ENCODE measurements at regions not wholly inside any gene's neighbourhood (a gene's known extent, or its start where the extent isn't known, plus 50 kb on each side); places are given as distances from the start of the nearest gene placed in this dataset.

DNA sequence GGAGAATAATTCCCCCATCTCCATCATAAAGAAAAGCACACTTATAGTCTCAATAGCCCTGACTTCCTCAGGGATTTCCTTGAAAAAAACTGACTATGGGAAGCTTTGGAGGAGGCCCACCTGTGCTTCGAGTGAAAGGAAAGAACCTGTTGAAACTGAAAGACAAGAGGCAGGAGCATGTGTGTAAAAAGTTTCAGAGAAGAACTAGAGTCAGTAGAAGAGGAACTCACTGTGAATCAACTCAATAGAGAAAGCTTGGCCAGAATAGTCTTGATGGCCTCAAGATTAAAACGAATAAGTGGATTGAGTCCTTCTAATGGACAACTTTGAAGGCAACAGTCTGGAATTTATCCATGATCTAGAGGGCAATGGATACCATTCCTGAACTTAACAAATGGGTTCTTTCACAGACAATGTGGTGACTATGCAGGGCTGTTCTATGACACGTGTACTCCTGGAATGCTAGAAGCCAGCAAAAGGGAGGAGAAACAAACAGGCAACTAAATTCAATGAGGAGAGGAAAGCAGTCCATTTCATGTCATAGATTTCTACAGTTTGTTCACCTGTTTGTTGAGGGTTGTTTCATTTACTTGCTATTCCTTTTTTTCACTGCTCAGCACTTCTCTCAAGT lies 442.3 kb downstream of the GRB14 start:
- H3K27ac ChIP-seq = no peak overlapping the region
- TF ChIP-seq, protein P1, sequence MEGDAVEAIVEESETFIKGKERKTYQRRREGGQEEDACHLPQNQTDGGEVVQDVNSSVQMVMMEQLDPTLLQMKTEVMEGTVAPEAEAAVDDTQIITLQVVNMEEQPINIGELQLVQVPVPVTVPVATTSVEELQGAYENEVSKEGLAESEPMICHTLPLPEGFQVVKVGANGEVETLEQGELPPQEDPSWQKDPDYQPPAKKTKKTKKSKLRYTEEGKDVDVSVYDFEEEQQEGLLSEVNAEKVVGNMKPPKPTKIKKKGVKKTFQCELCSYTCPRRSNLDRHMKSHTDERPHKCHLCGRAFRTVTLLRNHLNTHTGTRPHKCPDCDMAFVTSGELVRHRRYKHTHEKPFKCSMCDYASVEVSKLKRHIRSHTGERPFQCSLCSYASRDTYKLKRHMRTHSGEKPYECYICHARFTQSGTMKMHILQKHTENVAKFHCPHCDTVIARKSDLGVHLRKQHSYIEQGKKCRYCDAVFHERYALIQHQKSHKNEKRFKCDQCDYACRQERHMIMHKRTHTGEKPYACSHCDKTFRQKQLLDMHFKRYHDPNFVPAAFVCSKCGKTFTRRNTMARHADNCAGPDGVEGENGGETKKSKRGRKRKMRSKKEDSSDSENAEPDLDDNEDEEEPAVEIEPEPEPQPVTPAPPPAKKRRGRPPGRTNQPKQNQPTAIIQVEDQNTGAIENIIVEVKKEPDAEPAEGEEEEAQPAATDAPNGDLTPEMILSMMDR (IDR thresholded peaks at IDR 0.05) = no peak
- no peaks in the 10 kb centered on the region for H3K36me3 ChIP-seq
- no peaks in the 10 kb centered on the region for H3K4me1 ChIP-seq
- no peaks in the 10 kb centered on the region for H3K27me3 ChIP-seq
- H3K4me3 ChIP-seq = no peak overlapping the region
- peaks cover 0 to 13% of the 10 kb centered on the region in 2 donors for H3K9me3 ChIP-seq
- no peak for DNase-seq (ENCODE audit: low spot score)

DNA sequence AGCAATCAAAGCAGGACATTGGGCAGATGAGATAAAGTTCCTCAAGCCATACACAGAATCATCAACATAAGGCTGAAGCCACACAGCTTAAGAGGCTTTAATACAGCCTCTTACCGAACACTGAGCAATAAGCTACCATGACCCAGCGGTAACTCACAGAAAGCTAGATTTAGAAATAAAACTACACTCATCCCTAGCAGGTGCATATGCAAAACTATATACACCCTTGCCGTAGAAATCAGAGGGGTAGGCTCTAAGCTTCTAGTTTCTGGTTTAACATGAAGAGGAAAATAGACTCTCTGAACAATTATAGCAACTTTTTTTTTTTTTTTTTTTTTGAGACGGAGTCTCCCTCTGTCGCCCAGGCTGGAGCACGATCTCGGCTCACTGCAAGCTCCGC lies 428.8 kb upstream of the FIGN start:
- TF ChIP-seq, protein P1 (IDR thresholded peaks at IDR 0.05) = no peak
- no peak for DNase-seq (ENCODE audit: low spot score)
- Histone ChIP-seq H3K27me3 (no peaks in the 10 kb centered on the region), H3K4me3 (no peak overlapping the region), H3K4me1 (no peaks in the 10 kb centered on the region), H3K9me3 (peaks cover 0 to 5% of the 10 kb centered on the region in 2 donors), H3K27ac (no peak overlapping the region), H3K36me3 (no peaks in the 10 kb centered on the region)

DNA sequence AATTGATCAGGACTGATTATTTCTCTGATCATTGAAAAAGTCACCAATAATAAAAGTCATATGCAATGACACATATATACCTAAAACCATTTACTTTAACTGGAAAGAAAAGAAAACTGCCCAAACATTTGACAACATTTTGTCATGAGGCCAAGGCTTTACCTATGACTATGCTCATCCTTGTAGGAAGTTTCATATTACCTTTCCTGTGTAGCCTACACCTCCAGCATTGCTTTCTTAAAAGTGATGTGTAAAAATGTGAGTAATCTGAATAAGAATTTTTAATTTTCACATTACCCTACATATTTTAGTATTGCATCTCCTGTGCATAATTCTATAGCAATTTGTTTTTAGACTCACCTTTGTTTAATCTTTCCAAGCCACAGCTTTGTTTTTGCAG lies 419.8 kb upstream of the FIGN start:
- no peaks in the 10 kb centered on the region for H3K36me3 ChIP-seq
- H3K4me1 ChIP-seq = no peaks in the 10 kb centered on the region
- no peak for DNase-seq (ENCODE audit: low spot score)
- no peak overlapping the region for H3K4me3 ChIP-seq
- peaks cover 0 to 12% of the 10 kb centered on the region in 2 donors for H3K9me3 ChIP-seq
- no peak overlapping the region for H3K27ac ChIP-seq
- TF ChIP-seq, protein P1 (IDR thresholded peaks at IDR 0.05) = no peak
- no peaks in the 10 kb centered on the region for H3K27me3 ChIP-seq

DNA sequence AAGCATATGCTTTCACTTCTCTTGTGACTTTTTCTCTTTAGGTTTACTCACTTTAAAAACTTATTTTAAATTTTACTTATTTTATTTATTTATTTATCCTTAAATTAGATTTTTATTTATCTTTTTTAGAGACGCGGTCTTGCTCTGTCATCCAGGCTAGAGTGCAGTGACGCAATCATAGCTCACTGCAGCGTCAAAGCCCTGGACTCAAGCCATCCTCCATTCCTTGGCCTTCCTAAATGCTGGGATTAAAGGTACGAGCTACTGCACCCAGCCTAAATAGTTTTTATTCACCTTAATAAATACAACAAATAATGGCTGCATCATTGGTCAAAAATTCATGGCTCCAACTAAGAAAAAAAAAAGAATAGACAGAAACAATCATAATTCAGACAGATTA lies 415.7 kb upstream of the FIGN start:
- TF ChIP-seq, protein P1 (IDR thresholded peaks at IDR 0.05) = no peak
- Histone ChIP-seq H3K36me3 (no peaks in the 10 kb centered on the region), H3K27ac (no peak overlapping the region), H3K9me3 (no peaks in the 10 kb centered on the region), H3K4me1 (no peaks in the 10 kb centered on the region), H3K4me3 (no peak overlapping the region), H3K27me3 (no peaks in the 10 kb centered on the region)
- peak; percentile 68 for DNase-seq (ENCODE audit: low spot score)

DNA sequence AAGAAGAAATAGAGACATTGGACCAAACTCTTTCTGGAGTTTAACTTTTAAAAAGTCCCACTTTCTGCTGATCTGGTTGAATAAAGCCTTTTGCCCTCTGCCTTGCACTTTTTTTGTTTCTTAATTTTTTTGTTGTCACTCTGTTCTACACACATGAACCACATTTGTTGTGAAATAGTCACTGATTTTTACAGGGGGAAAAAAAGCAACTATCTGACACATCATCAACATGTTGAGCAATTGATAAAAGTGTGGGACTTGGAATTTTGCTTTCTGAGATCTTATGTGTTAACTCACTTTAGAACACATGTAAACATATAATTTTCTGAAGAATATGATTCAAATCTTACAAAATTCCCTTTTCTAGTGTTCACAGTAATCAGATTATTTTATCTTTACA lies 414.8 kb upstream of the FIGN start:
- Histone ChIP-seq H3K27me3 (no peaks in the 10 kb centered on the region), H3K9me3 (no peaks in the 10 kb centered on the region), H3K27ac (no peak overlapping the region), H3K4me1 (no peaks in the 10 kb centered on the region), H3K4me3 (no peak overlapping the region), H3K36me3 (no peaks in the 10 kb centered on the region)
- no peak for DNase-seq (ENCODE audit: low spot score)
- TF ChIP-seq, protein P1 (IDR thresholded peaks at IDR 0.05) = no peak

DNA sequence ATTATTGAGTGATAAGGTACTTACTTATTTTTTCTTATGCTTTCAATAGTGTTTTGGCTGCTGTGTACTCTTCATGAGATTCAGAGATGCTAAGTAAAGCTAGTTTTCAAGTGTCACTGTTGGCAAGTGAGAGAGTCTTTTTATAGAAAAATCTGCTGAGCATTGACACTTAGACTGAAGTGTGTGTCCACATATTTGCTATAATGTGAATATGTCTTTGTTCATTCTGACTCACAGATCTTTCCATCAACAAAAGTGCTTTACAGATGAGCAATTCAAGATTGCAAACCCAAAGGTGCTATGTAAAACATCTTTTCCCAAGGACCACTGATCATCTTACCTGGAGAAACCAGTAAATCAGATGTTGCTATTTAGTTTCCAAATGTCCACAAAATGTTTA lies 410.6 kb upstream of the FIGN start:
- Histone ChIP-seq H3K4me1 (no peaks in the 10 kb centered on the region), H3K36me3 (no peaks in the 10 kb centered on the region), H3K4me3 (no peak overlapping the region), H3K27ac (no peak overlapping the region), H3K9me3 (no peaks in the 10 kb centered on the region), H3K27me3 (no peaks in the 10 kb centered on the region)
- TF ChIP-seq, protein P1 (IDR thresholded peaks at IDR 0.05) = no peak
- no peak for DNase-seq (ENCODE audit: low spot score)
